CD4-positive, alpha-beta memory T cell (primary cell): ENCODE measurements at regions not wholly inside any gene's neighbourhood (a gene's known extent, or its start where the extent isn't known, plus 50 kb on each side); places are given as distances from the start of the nearest gene placed in this dataset.

Source experiments
- CTCF ChIA-PET: fragments of 350-600 bp; sonication (Branson Sonifier 250); formaldehyde crosslinking; loops from one replicate; lab custom pipeline; 2021; ENCODE audit warnings: inconsistent platforms; ENCODE audit not compliant: partially characterized antibody; lab: Charles Lee
- POLR2A ChIA-PET: fragments of 350-600 bp; sonication (Branson Sonifier 250); formaldehyde crosslinking; loops from one replicate; lab custom pipeline; 2021; ENCODE audit not compliant: partially characterized antibody; lab: Charles Lee
- DNase-seq, 5 donors: peaks; one replicate each; pipeline versions ENCODE4 v3.0.0 to v3.0.0-alpha.2; 2020 to 2022; ENCODE audit warnings: mixed read lengths in 1 of 5
- H3K27ac ChIP-seq: one replicate; pipeline ENCODE4 v1.7.0; 2013; ENCODE audit warnings: low read depth, low read length
- H3K27me3 ChIP-seq: 2 replicates; pipeline ENCODE4 v1.7.0; 2013; ENCODE audit warnings: mild to moderate bottlenecking, low read length, moderate library complexity; ENCODE audit not compliant: insufficient read depth
- H3K36me3 ChIP-seq: 2 replicates; pipeline ENCODE4 v1.7.0; 2013; ENCODE audit warnings: mild to moderate bottlenecking, low read length, moderate library complexity; ENCODE audit not compliant: insufficient read depth
- H3K4me1 ChIP-seq: 2 replicates; pipeline ENCODE4 v1.7.0; 2013; ENCODE audit warnings: mild to moderate bottlenecking, low read length, moderate library complexity; ENCODE audit not compliant: insufficient read depth
- H3K4me3 ChIP-seq, 2 donors: one replicate each; pipeline ENCODE4 v1.7.0; 2013; ENCODE audit warnings: low read length in 2 of 2, mild to moderate bottlenecking in 1 of 2
- H3K9me3 ChIP-seq, 2 donors: one replicate each; pipeline ENCODE4 v1.7.0; 2013; ENCODE audit warnings: low read length in 2 of 2, control low read depth in 1 of 2; ENCODE audit not compliant: control insufficient read depth in 1 of 2
- H3K27ac Mint-ChIP-seq, 7 donors: one replicate each; pipeline ENCODE4 v1.8.0; 2020 to 2021; ENCODE audit warnings: mixed read lengths in 7 of 7, mild to moderate bottlenecking in 6 of 7, inconsistent platforms in 3 of 7, moderate library complexity in 3 of 7
- H3K27me3 Mint-ChIP-seq, 2 donors: one replicate each; pipeline ENCODE4 v1.8.0; 2020 to 2021; ENCODE audit warnings: mixed read lengths in 2 of 2
- H3K36me3 Mint-ChIP-seq, 2 donors: one replicate each; pipeline ENCODE4 v1.8.0; 2020 to 2021; ENCODE audit warnings: mixed read lengths in 2 of 2, inconsistent platforms in 1 of 2, mild to moderate bottlenecking in 1 of 2
- H3K4me1 Mint-ChIP-seq, 4 donors: one replicate each; pipeline ENCODE4 v1.8.0; 2020 to 2021; ENCODE audit warnings: mixed read lengths in 4 of 4, mild to moderate bottlenecking in 1 of 4
- H3K4me3 Mint-ChIP-seq, 8 donors: one replicate each; pipeline ENCODE4 v1.8.0; 2020 to 2021; ENCODE audit warnings: mixed read lengths in 8 of 8, mild to moderate bottlenecking in 7 of 8, moderate library complexity in 6 of 8, inconsistent platforms in 3 of 8
- H3K9me3 Mint-ChIP-seq, 8 donors: one replicate each; pipeline ENCODE4 v1.8.0; 2020 to 2021; ENCODE audit warnings: mixed read lengths in 8 of 8, mild to moderate bottlenecking in 5 of 8, inconsistent platforms in 3 of 8, moderate library complexity in 1 of 8
- intact Hi-C: fragments of 100-400 bp; cut with micrococcal nuclease; formaldehyde crosslinking; loops from one replicate; pipeline ENCODE4 v1.15.1; 2023

DNA sequence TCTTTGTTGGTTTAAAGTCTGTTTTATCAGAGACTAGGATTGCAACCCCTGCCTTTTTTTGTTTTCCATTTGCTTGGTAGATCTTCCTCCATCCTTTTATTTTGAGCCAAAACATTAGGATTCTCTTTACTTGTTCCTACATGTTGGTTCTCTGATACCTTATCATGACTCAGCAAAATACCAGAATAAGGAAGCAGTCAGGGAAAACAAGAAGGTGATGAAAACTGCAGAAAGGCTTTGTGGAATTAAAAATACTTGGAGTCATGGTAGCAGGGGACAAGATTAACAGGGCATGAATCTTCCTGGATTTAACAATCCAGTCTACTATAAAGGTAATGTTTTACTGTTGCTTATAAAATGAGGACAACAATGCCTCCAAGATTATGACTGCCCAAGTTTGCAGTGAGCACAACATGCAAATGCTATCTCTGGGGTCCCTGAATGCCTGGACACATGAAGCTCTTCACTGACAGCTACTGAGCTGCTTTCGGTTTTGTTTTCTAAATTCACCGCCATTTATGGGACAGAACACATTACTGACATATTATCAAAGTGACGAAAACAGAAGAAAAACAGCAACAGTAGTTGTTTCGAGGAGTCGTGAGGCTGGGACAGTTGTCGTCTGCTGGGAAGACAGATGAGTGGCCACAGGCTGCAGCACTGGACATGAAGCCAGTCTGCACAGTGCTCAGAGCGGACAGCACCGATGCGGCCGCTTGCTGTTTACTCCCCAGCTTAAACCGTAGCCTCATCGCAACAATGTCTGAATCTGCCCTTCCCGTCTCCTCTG is 174.5 kb upstream of the DKK2 start:
- H3K4me3 Mint-ChIP-seq, result no peak overlapping the region

DNA sequence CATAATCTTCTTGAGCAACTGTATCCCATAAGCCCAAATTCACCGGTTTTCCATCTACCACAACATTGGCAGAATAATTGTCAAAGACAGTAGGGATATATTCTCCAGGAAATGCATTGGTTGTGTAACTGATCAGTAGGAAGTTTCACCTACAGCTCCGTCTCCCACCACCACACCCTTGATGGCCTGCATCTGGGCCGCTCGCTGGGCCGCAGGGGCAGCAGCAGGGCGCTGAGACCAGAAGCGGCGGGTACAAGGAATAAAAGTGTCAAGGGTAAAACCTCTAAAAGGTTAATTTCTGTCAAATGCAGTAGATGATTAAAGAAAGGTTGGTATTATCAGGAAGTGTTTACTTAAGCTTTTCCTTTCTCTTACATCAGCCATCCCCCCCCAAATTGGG is 167.6 kb upstream of the DKK2 start:
- Histone ChIP-seq H3K4me1 (no peaks in the 10 kb centered on the region), H3K36me3 (no peaks in the 10 kb centered on the region), H3K27ac (no peak overlapping the region), H3K4me3 (no peak overlapping the region), H3K27me3 (no peaks in the 10 kb centered on the region), H3K9me3 (no peaks in the 10 kb centered on the region)
- intact Hi-C loops, result no loop called here
- Mint-ChIP-seq H3K4me3 (no peak overlapping the region), H3K27ac (no peak overlapping the region), H3K27me3 (peaks cover 0 to 1% of the 10 kb centered on the region in 2 donors), H3K4me1 (no peaks in the 10 kb centered on the region), H3K36me3 (no peaks in the 10 kb centered on the region), H3K9me3 (no peaks in the 10 kb centered on the region)
- ChIA-PET POLR2A (no interaction called here), CTCF (no interaction called here)
- DNase-seq, result no peak

More for the DNA sequence above, 174.5 kb upstream of the DKK2 start:
- H3K36me3 ChIP-seq, result no peaks in the 10 kb centered on the region
- Mint-ChIP-seq H3K27ac (no peak overlapping the region), H3K9me3 (no peaks in the 10 kb centered on the region), H3K36me3 (no peaks in the 10 kb centered on the region), H3K27me3 (peaks cover 0 to 1% of the 10 kb centered on the region in 2 donors), H3K4me1 (no peaks in the 10 kb centered on the region)
- no peaks in the 10 kb centered on the region for H3K4me1 ChIP-seq
- ChIA-PET POLR2A (no interaction called here), CTCF (no interaction called here)
- H3K9me3 ChIP-seq, result no peaks in the 10 kb centered on the region
- DNase-seq, result no peak
- intact Hi-C loops, result no loop called here
- H3K27ac ChIP-seq, result no peak overlapping the region
- no peaks in the 10 kb centered on the region for H3K27me3 ChIP-seq
- H3K4me3 ChIP-seq, result no peak overlapping the region

DNA sequence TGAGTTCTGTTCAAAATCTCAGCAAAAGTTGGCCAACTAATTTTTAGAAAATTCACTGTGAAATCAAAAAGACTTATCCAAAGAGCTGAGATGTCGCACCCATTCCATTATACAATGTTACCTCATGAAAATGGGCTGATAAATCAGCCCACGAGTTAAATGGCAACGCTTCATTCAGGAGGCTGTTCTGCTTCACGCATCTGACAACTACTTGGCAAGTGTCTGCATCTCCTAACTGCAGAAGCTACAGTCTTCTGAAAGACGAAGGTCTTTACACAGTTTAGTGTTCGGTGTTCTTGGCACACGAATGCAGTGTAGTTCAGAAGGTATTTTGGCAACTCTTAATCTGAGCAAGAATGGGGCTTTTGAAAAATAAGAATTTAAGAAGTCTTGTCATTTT is 166.6 kb upstream of the DKK2 start:
- no peaks in the 10 kb centered on the region for H3K27me3 ChIP-seq
- intact Hi-C loops, result no loop called here
- H3K36me3 ChIP-seq, result no peaks in the 10 kb centered on the region
- H3K4me1 ChIP-seq, result no peaks in the 10 kb centered on the region
- Mint-ChIP-seq H3K36me3 (no peaks in the 10 kb centered on the region), H3K4me1 (no peaks in the 10 kb centered on the region), H3K27ac (no peak overlapping the region), H3K9me3 (no peaks in the 10 kb centered on the region), H3K27me3 (peaks cover 0 to 1% of the 10 kb centered on the region in 2 donors), H3K4me3 (no peak overlapping the region)
- CTCF ChIA-PET, result no interaction called here
- DNase-seq, result no peak
- no peak overlapping the region for H3K27ac ChIP-seq
- POLR2A ChIA-PET, result no interaction called here
- H3K4me3 ChIP-seq, result no peak overlapping the region
- H3K9me3 ChIP-seq, result no peaks in the 10 kb centered on the region

DNA sequence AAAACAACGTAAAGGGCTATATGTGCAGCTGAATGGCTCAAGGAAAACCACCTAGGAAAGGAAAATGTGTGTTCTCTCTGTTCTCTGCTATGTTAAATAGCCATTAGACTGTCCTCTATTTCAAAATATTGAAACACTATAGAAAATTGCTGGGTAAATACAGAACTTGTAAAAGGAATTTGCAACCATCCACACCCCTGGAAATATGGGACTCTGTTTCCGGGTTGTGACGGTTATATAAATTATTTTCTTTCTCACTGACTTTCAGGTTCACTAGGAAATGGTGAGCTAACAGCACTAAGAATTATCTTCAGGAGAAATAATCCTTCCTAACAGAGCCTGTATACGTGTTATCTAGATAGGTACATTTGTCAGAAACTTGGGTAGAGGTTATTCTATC is 161.0 kb upstream of the DKK2 start:
- Histone ChIP-seq H3K27ac (no peak overlapping the region), H3K9me3 (no peaks in the 10 kb centered on the region), H3K4me3 (no peak overlapping the region), H3K27me3 (no peaks in the 10 kb centered on the region), H3K4me1 (no peaks in the 10 kb centered on the region), H3K36me3 (no peaks in the 10 kb centered on the region)
- DNase-seq, result no peak
- H3K4me1 Mint-ChIP-seq, result no peaks in the 10 kb centered on the region
- no peak overlapping the region for H3K4me3 Mint-ChIP-seq
- peaks cover 0 to 2% of the 10 kb centered on the region in 2 donors for H3K27me3 Mint-ChIP-seq
- POLR2A ChIA-PET, result no interaction called here
- intact Hi-C loops, result no loop called here
- CTCF ChIA-PET, result no interaction called here
- no peaks in the 10 kb centered on the region for H3K9me3 Mint-ChIP-seq
- H3K27ac Mint-ChIP-seq, result no peak overlapping the region
- H3K36me3 Mint-ChIP-seq, result no peaks in the 10 kb centered on the region

DNA sequence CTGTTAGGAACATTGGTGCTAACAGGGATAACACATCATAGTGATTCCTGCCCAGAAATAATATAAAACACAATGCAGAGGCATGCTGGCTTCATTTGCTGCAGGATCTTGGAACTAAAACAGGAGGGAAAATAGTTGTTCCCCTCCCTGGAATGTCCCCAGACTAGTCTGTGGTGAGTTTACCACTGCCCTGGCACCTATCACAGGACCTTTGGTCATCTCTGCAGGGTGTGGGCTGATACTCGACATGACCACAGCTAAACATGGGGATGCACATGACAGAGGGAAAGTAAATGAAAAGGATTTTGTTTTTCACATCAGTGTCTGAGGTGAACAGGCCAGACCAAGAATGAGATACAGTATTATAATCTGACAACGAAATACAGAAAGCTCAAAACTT is 160.2 kb upstream of the DKK2 start:
- Histone ChIP-seq H3K9me3 (no peaks in the 10 kb centered on the region), H3K27ac (no peak overlapping the region), H3K36me3 (no peaks in the 10 kb centered on the region), H3K4me1 (no peaks in the 10 kb centered on the region), H3K4me3 (no peak overlapping the region), H3K27me3 (no peaks in the 10 kb centered on the region)
- no peaks in the 10 kb centered on the region for H3K36me3 Mint-ChIP-seq
- intact Hi-C loops, result no loop called here
- no peaks in the 10 kb centered on the region for H3K4me1 Mint-ChIP-seq
- ChIA-PET POLR2A (no interaction called here), CTCF (no interaction called here)
- peaks cover 0 to 2% of the 10 kb centered on the region in 2 donors for H3K27me3 Mint-ChIP-seq
- no peak overlapping the region for H3K27ac Mint-ChIP-seq
- H3K4me3 Mint-ChIP-seq, result no peak overlapping the region
- no peaks in the 10 kb centered on the region for H3K9me3 Mint-ChIP-seq
- DNase-seq, result no peak

DNA sequence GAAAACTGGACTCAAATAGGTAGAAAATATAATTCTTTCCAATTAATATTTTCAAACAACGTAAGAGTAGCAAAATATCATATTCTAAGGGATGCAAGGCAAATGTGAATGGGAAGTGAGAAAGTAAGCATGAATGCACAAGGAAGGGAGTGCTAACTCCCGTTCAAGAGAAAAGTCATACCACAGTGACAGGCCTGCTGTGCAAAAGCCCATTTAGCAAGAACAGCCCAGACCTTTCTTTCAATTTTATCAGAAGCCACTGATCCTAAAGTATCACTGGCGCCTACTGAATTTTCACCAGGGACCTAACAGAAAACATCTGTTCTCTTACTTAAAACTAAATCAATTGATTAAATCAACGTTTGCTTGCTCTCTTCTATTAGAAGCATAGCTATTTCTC is 157.9 kb upstream of the DKK2 start:
- no peak overlapping the region for H3K4me3 Mint-ChIP-seq
- H3K36me3 Mint-ChIP-seq, result no peaks in the 10 kb centered on the region
- peaks cover 0 to 2% of the 10 kb centered on the region in 2 donors for H3K27me3 Mint-ChIP-seq
- H3K27ac Mint-ChIP-seq, result no peak overlapping the region
- H3K4me1 Mint-ChIP-seq, result no peaks in the 10 kb centered on the region
- ChIA-PET CTCF (no interaction called here), POLR2A (no interaction called here)
- no peak overlapping the region for H3K4me3 ChIP-seq
- no peaks in the 10 kb centered on the region for H3K4me1 ChIP-seq
- H3K27me3 ChIP-seq, result no peaks in the 10 kb centered on the region
- no peaks in the 10 kb centered on the region for H3K9me3 ChIP-seq
- DNase-seq, result no peak
- H3K9me3 Mint-ChIP-seq, result no peaks in the 10 kb centered on the region
- intact Hi-C loops, result no loop called here
- H3K36me3 ChIP-seq, result no peaks in the 10 kb centered on the region
- H3K27ac ChIP-seq, result no peak overlapping the region

DNA sequence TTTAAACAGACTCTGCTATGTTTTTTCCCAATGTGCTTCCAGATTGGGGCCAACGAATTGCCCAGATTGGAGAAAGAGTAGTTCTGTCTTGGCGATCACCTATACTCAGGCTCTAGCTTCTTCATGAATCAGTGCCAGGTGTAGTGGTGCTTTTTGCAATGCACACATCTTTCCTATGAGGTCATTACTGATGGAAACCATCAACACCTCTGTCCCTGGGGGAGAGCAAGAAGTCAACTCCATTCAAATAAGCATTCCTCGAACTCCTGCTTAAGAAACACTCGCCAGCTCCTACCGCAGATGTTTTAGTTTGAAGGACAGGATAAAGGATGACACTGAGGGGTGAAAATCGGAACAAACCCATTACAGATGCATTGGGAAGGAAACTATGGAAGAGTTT is 156.5 kb upstream of the DKK2 start:
- Histone ChIP-seq H3K27me3 (no peaks in the 10 kb centered on the region), H3K4me3 (no peak overlapping the region), H3K27ac (no peak overlapping the region), H3K9me3 (no peaks in the 10 kb centered on the region), H3K4me1 (no peaks in the 10 kb centered on the region), H3K36me3 (no peaks in the 10 kb centered on the region)
- intact Hi-C loops, result no loop called here
- no peak overlapping the region for H3K27ac Mint-ChIP-seq
- ChIA-PET POLR2A (no interaction called here), CTCF (no interaction called here)
- H3K4me3 Mint-ChIP-seq, result no peak overlapping the region
- H3K4me1 Mint-ChIP-seq, result no peaks in the 10 kb centered on the region
- no peaks in the 10 kb centered on the region for H3K36me3 Mint-ChIP-seq
- DNase-seq, result no peak
- H3K27me3 Mint-ChIP-seq, result peaks cover 0 to 2% of the 10 kb centered on the region in 2 donors
- H3K9me3 Mint-ChIP-seq, result no peaks in the 10 kb centered on the region
